ENCODE measurements at regions not wholly inside any gene's neighbourhood (a gene's known extent, or its start where the extent isn't known, plus 50 kb on each side); places are given as distances from the start of the nearest gene placed in this dataset.

DNA sequence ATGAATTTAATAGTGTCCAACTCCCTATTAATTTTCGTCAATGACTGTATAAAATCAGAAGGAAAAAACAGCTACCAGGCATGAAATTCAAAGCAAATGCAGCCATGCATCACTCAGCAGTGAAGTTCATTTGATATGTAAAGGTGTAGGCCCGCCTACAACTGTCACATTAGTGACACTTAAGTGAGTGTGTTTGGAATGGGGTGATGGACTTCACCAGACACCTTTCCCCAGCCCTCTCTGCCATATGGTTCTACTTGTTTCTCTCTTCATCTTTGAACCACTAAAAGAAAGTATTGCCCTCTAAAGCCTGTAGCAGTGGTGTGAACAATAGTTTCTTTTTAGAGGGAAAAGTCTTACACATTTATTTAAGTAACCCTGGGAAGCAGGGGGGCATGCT lies 124.0 kb downstream of the SIPA1L2 start:
- H3K4me1 ChIP-seq, result peaks cover 24% of the 10 kb centered on the region
- no peak overlapping the region for H3K4me3 ChIP-seq
- H3K27ac ChIP-seq, result no peak overlapping the region
- H3K36me3 ChIP-seq, result no peaks in the 10 kb centered on the region
- TF ChIP-seq, protein P1, sequence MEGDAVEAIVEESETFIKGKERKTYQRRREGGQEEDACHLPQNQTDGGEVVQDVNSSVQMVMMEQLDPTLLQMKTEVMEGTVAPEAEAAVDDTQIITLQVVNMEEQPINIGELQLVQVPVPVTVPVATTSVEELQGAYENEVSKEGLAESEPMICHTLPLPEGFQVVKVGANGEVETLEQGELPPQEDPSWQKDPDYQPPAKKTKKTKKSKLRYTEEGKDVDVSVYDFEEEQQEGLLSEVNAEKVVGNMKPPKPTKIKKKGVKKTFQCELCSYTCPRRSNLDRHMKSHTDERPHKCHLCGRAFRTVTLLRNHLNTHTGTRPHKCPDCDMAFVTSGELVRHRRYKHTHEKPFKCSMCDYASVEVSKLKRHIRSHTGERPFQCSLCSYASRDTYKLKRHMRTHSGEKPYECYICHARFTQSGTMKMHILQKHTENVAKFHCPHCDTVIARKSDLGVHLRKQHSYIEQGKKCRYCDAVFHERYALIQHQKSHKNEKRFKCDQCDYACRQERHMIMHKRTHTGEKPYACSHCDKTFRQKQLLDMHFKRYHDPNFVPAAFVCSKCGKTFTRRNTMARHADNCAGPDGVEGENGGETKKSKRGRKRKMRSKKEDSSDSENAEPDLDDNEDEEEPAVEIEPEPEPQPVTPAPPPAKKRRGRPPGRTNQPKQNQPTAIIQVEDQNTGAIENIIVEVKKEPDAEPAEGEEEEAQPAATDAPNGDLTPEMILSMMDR (IDR thresholded peaks at IDR 0.05), result no peak
- TF ChIP-seq POLR2AphosphoS5 (IDR thresholded peaks at IDR 0.05; ENCODE audit: insufficient read depth in 1 of 2, low read depth in 1 of 2) (no peak), POLR2A (IDR thresholded peaks at IDR 0.05) (no peak)
- no peak for DNase-seq (ENCODE audit: extremely low spot score in 2 of 2)
- no peaks in the 10 kb centered on the region for H3K27me3 ChIP-seq
- intact Hi-C loops (cut with DNase I), result no loop called here
- H3K9me3 ChIP-seq, result no peaks in the 10 kb centered on the region

- no peaks in the 10 kb centered on the region for H3K9me3 ChIP-seq
- peaks cover 18% of the 10 kb centered on the region for H3K4me1 ChIP-seq
- intact Hi-C loops (cut with DNase I), result no loop called here
- no peak overlapping the region for H3K27ac ChIP-seq
- TF ChIP-seq POLR2A (IDR thresholded peaks at IDR 0.05) (no peak), POLR2AphosphoS5 (IDR thresholded peaks at IDR 0.05; ENCODE audit: insufficient read depth in 1 of 2, low read depth in 1 of 2) (no peak)
- TF ChIP-seq, protein P1 (IDR thresholded peaks at IDR 0.05), result no peak
- H3K4me3 ChIP-seq, result no peak overlapping the region
- no peak for DNase-seq (ENCODE audit: extremely low spot score in 2 of 2)
- H3K36me3 ChIP-seq, result no peaks in the 10 kb centered on the region
- no peaks in the 10 kb centered on the region for H3K27me3 ChIP-seq
Measured at GRCh38 chr1:232504651-232505050, 125.3 kb downstream of the SIPA1L2 start.

- H3K4me1 ChIP-seq, result peaks cover 16% of the 10 kb centered on the region
- no peaks in the 10 kb centered on the region for H3K27me3 ChIP-seq
- H3K27ac ChIP-seq, result no peak overlapping the region
- no peak overlapping the region for H3K4me3 ChIP-seq
- H3K9me3 ChIP-seq, result no peaks in the 10 kb centered on the region
- intact Hi-C loops (cut with DNase I), result no loop called here
- TF ChIP-seq, protein P1 (IDR thresholded peaks at IDR 0.05), result no peak
- no peak for TF ChIP-seq POLR2AphosphoS5 (IDR thresholded peaks at IDR 0.05; ENCODE audit: insufficient read depth in 1 of 2, low read depth in 1 of 2)
- TF ChIP-seq POLR2A (IDR thresholded peaks at IDR 0.05), result no peak
- no peak for DNase-seq (ENCODE audit: extremely low spot score in 2 of 2)
- no peaks in the 10 kb centered on the region for H3K36me3 ChIP-seq
Measured at GRCh38 chr1:232503497-232503896, 126.4 kb downstream of the SIPA1L2 start.

- no peak for DNase-seq (ENCODE audit: extremely low spot score in 2 of 2)
- intact Hi-C loops (cut with DNase I), result no loop called here
- Histone ChIP-seq H3K9me3 (no peaks in the 10 kb centered on the region), H3K4me3 (no peak overlapping the region), H3K27me3 (no peaks in the 10 kb centered on the region), H3K4me1 (peaks cover 16% of the 10 kb centered on the region), H3K27ac (no peak overlapping the region), H3K36me3 (no peaks in the 10 kb centered on the region)
- TF ChIP-seq POLR2AphosphoS5 (IDR thresholded peaks at IDR 0.05; ENCODE audit: insufficient read depth in 1 of 2, low read depth in 1 of 2), result no peak
- TF ChIP-seq, protein P1 (IDR thresholded peaks at IDR 0.05), result no peak
- TF ChIP-seq POLR2A (IDR thresholded peaks at IDR 0.05), result no peak
Measured at GRCh38 chr1:232501854-232502253, 128.1 kb downstream of the SIPA1L2 start.

DNA sequence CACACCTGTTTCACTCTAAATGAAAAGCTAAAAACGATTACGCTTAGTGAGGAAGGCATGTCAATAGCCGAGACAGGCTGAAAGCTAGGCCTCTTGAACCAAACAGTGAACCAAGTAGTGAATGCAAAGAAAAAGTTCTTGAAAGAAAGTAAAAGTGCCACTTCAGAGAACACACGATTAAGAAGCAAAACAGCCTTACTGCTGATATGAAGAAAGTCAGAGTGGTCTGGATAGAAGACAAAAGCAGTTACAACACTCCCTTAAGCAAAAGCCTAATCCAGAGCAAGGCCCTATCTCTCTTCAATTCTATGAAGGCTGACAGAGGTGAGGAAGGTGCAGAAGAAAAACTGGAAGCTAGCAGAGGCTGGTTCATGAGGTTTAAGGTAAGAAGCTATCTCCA lies 130.7 kb downstream of the SIPA1L2 start:
- Histone ChIP-seq H3K4me1 (peaks cover 16% of the 10 kb centered on the region), H3K27me3 (no peaks in the 10 kb centered on the region), H3K27ac (no peak overlapping the region), H3K36me3 (no peaks in the 10 kb centered on the region), H3K4me3 (no peak overlapping the region), H3K9me3 (no peaks in the 10 kb centered on the region)
- TF ChIP-seq POLR2A (IDR thresholded peaks at IDR 0.05) (no peak), POLR2AphosphoS5 (IDR thresholded peaks at IDR 0.05; ENCODE audit: insufficient read depth in 1 of 2, low read depth in 1 of 2) (no peak)
- TF ChIP-seq, protein P1 (IDR thresholded peaks at IDR 0.05), result no peak
- no peak for DNase-seq (ENCODE audit: extremely low spot score in 2 of 2)
- intact Hi-C loops (cut with DNase I), result no loop called here

Data from vagina (tissue), 2 donors.